ENCODE measurements at regions not wholly inside any gene's neighbourhood (a gene's known extent, or its start where the extent isn't known, plus 50 kb on each side); places are given as distances from the start of the nearest gene placed in this dataset.

- no peak for DNase-seq
These were observed 299.6 kb upstream of the NFE2L3 start for GRCh38 chr7:25852211-25852938.

- no peak for DNase-seq
These were observed 299.1 kb upstream of the NFE2L3 start for GRCh38 chr7:25852939-25853271.

GRCh38 chr7:25853314-25853713 lies 298.7 kb upstream of the NFE2L3 start:
- no peak for DNase-seq

- no peak for DNase-seq
These were observed 297.9 kb upstream of the NFE2L3 start for GRCh38 chr7:25854059-25854458.

- DNase-seq: peak; percentile 96 to 100 (median 96)
These were observed 297.1 kb upstream of the NFE2L3 start for GRCh38 chr7:25854608-25855497.

- peak; percentile 24 to 81 (median 57) for DNase-seq
These were observed 295.9 kb upstream of the NFE2L3 start for GRCh38 chr7:25855854-25856782.

GRCh38 chr7:25857376-25858067 lies 294.5 kb upstream of the NFE2L3 start:
- peak; percentile 70 to 99 (median 96) for DNase-seq

- no peak for DNase-seq
These were observed 293.8 kb upstream of the NFE2L3 start for GRCh38 chr7:25858200-25858524.

- DNase-seq: peak in 1 of 3 experiments; percentile 61
These were observed 293.2 kb upstream of the NFE2L3 start for GRCh38 chr7:25858525-25859411.

- DNase-seq: no peak
These were observed 292.4 kb upstream of the NFE2L3 start for GRCh38 chr7:25859412-25860274.

GRCh38 chr7:25860275-25861163 lies 291.5 kb upstream of the NFE2L3 start:
- DNase-seq: peak; percentile 42 to 84 (median 78)

- DNase-seq: no peak
These were observed 290.9 kb upstream of the NFE2L3 start for GRCh38 chr7:25861164-25861496.

- peak in 1 of 3 experiments; percentile 61 for DNase-seq
These were observed 290.3 kb upstream of the NFE2L3 start for GRCh38 chr7:25861601-25862260.

- DNase-seq: peak; percentile 99 to 100 (median 100)
These were observed 289.6 kb upstream of the NFE2L3 start for GRCh38 chr7:25862261-25863004.

GRCh38 chr7:25863005-25863728 lies 288.8 kb upstream of the NFE2L3 start:
- DNase-seq: peak in 2 of 3 experiments; percentile 34 to 90

- DNase-seq: peak in 1 of 3 experiments; percentile 63
These were observed 288.3 kb upstream of the NFE2L3 start for GRCh38 chr7:25863729-25864110.

GRCh38 chr7:25864511-25864910 lies 287.5 kb upstream of the NFE2L3 start:
- no peak for DNase-seq

All from NCI-H1417 (cell line).